ENCODE measurements at regions not wholly inside any gene's neighbourhood (a gene's known extent, or its start where the extent isn't known, plus 50 kb on each side); places are given as distances from the start of the nearest gene placed in this dataset.

GRCh38 chr18:45381282-45381681 is 234.0 kb upstream of the SLC14A2 start:
- TF ChIP-seq CTCF (IDR thresholded peaks at IDR 0.05), result no peak
- TF ChIP-seq EP300 (IDR thresholded peaks at IDR 0.05), result no peak
- no peak for TF ChIP-seq POLR2AphosphoS5 (IDR thresholded peaks at IDR 0.05)
- TF ChIP-seq POLR2A (IDR thresholded peaks at IDR 0.05), result no peak
